ENCODE measurements at regions not wholly inside any gene's neighbourhood (a gene's known extent, or its start where the extent isn't known, plus 50 kb on each side); places are given as distances from the start of the nearest gene placed in this dataset.

DNA sequence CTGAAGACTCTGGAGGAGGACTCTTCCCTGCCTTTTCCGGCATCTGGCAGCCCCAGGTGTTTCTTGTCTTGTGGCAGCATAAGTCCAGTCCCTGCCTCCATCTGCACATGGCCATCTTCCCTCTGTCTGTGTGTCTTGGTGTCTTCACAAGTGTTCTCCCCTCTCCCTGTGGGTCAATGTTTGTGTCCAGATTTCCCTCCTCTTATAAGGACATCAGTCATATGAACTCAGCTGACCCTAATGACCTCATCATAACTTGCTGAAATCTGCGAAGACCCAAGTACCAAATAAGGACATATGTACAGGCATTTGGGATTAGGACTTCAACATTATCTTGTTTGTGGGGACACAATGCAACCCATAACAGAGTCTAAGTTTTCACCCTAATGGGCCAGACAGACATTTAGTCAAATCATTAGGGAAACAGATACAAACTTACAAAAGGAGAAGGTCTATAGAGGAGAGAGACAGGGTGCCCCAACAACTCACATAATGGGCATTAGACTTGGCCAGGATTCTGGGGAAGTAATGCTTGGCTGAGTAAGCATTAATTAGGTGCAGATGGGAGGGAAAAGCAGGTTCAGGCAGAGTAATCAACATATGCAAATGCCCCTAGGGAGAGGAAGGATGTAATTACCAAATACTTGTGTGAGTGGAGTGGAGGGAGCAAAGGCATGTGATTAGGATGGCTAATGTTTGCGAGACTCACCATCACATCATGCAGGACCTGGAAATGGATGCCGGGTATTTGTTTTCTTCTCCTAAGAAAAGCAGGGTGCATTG, 372.8 kb upstream of the TBL1XR1 start:
- DNase-seq (ENCODE audit: low spot score) = no peak

DNA sequence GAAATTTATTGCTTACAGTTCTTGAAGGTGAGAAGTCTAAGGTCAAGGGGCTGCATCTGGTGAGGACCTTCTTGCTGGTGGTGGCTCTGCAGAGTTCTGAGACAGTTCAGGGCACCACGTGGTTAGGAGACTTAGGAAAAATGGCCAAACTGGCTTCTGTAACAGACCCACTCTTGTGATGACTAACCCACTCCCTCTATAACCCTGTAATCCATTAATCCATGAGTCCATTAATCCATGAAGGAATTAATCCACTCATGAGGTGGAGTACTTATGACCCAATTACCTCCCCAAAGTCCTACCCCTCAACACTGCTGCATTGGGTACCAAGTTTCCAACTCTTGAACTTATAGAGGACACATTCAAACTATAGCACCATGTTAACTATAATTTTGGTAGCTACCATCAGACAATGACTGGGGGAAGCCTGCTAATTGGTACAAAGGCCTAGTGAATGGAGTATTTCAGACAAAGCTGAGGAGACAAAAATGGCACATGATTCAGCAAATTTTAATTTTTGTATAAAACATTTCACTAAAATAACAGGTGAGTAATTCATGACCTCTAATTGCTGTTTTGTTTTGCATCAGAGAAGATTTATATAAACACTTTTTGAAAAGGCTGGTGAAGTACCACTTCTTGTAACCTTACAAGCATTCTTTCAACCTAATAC, 374.1 kb upstream of the TBL1XR1 start:
- no peak for DNase-seq (ENCODE audit: low spot score)

DNA sequence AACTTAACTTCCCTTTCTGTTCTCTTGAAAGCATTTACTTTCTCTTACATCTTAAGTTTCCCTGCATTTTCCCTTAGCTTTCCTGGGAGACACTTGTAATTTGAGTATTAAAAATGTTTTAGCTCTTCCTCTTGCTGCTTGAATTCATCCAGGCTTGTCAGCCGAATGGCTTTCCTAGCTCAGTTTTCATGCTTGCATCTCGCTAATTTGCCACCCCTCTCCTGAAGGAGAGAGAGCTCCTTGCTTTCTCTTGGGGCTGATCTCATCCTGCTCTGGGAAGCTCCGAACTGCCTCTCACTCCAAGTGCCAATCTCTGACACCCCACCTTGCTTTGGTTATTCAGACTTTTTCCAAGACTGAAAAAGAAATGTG, 374.6 kb upstream of the TBL1XR1 start:
- no peak for DNase-seq (ENCODE audit: low spot score)

DNA sequence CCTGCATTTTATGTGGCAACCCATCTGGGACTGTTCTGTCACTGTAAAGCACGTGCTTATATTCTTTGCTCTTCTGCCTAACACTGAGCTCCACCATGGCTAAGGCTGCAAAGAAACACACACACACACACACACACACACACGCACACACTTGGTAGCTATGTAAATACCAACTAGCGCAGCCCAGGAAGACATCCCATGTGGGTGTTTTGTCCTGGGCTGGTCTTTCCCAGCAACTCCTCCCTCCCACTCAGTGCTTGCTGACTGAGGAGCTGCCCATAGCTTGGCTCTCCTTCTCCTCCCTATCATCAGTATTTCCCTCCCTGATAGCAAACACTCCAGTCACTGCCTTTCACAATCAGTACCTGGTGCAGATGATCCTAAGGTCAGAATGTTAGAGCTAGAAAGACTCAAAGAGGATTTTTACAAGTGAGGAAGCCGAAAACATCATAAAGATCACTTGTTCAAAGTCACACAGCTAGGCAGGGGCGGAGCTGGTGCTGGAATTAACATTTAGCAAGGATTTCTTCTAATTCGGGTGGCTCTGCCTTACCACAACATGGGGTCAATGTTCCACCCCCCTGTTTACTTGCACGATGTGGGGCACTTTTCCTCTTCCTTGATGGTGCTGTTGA, 377.1 kb upstream of the TBL1XR1 start:
- no peak for DNase-seq (ENCODE audit: low spot score)

DNA sequence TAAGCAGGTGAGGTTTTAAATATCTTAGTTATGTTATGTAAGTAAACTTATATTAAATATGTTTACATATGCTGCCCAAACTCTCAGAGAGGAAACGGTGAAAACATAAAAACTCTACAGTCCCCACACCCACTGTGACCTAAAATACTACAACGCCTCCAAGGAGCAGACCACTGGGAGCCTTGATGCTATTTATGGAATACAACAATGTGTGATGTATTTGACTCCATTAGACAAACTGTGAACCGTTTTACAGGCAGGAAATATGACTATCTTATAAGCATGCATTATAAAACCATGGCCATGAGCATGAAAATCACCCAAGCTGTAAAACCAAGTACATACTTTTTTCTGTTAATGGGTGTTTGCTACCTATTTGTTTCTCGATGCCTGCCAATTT, 379.5 kb upstream of the TBL1XR1 start:
- DNase-seq (ENCODE audit: low spot score) = peak; percentile 56

DNA sequence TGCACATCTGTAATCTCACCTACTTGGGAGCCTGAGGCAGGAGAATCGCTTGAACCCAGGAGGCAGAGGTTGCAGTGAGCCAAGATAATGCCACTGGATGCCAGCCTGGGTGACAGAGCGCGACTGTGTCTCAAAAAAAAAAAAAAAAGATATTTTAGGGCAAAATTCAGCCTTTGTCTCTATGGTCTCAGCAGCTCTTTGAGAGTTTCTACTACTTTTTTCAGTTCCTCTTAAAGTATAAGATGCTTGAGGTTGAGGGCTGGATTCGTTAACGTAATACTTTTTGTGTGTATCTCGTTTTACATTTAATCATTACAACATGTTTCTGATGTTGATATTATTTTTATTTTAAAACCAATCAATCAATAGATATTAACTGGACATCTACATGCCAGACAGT, 381.2 kb upstream of the TBL1XR1 start:
- no peak for DNase-seq (ENCODE audit: low spot score)

DNA sequence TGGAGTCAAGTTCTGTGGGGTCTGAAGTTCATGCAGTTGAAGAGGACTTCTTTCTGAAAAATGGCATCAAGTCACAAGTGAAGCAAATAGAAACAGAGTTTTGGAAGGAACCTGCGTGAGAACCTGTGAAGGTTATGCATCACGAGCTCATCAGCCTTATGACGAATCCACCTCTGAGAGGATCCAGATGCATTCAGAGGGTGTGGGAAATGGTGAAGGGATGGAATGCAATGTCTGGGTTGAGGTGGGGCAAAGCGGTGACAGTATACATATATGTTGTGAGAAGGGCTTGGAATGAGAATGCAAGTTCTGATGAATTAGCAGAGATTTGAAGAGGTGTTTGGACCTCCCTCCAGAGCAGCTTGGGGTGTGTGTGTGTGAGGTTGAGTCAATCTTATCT, 382.1 kb upstream of the TBL1XR1 start:
- DNase-seq (ENCODE audit: low spot score) = no peak

DNA sequence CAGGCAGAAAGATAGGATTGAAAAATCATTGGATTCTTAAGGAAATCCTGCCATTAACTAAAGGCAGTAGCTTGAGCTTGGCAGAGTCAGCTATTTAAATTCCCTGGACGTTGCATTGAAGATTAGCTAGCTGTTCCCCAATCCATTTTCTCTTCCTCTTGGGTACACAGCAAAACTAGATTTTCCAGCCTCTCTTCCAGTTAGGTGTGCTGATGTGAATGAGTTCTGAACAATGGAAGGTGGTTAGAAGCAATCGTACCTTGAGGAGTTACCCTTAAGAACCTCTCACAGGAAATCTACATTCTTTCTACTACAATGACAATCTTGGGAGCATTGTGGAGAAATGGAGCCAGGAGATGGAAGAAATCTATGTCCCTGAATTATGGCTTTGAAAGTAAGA, 383.2 kb upstream of the TBL1XR1 start:
- DNase-seq (ENCODE audit: low spot score) = no peak

DNA sequence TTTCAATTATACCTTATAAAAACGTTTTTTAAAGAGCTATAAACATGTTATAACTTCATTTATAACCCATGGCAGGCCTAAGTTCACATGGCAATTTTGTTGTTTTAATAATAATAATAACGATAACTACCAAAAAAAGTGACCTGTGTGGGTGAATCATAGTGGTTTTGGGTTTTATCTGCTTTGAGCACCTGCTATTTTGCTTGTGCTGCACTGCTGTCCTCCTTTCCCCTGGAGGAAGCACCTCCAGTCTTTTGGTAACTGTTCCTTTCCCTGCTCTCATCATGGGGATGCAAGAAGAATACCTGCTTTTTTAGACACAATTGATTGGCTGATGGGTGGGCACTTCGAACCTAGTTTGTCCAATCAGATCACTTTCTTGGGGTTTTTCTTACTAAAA, 388.0 kb upstream of the TBL1XR1 start:
- no peak for DNase-seq (ENCODE audit: low spot score)

DNA sequence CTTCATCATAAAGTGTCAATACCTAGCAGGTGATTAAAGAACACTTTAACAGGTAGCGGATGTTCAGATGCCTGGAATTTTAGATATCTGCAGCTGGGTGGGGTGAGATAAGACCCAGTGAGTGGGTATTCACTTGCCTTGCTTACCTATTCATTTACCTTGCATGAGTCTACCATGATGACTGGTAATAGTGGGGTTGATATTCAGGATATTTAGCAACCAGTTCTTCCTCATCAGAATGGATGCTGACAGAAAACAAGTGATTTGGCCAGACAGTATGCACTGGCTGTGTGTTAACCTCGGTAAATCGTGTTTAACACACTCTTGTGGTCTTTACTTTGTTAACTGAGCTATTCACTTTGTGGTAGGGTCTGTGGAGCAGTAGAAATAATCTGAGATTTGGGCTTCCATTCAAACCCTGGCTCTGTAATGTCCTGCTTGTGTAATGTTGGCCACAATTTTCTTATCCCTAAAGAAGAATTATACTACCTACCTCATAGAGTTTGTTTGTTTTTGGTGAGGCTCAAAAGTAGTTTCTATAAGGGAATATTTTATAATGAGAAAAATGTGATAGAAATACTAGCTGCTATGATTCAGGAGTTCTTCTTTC, 391.9 kb upstream of the TBL1XR1 start:
- DNase-seq (ENCODE audit: low spot score) = no peak

DNA sequence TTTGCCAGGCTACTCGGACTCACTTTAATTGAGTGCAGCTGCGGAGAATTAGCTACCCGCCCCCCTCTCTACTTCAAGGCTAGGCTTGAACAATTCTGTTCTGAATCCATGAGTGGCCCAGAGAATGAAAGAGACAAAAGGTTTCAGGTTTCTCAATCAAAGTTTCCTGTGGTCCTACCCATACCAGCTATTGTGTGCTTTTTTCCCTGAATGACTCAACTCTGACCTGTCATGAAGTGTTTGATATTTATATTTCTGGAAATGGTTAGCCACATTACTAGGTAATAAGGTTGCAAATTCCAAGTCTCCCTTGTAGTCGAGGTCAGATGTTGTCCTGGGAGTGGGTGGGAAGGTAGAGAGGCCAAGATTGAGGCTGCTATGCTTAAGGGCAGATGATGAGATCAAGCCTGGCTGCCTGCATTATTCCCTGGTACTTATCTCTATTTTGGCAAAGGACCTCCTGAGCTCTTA, 392.7 kb upstream of the TBL1XR1 start:
- peak; percentile 67 for DNase-seq (ENCODE audit: low spot score)

DNA sequence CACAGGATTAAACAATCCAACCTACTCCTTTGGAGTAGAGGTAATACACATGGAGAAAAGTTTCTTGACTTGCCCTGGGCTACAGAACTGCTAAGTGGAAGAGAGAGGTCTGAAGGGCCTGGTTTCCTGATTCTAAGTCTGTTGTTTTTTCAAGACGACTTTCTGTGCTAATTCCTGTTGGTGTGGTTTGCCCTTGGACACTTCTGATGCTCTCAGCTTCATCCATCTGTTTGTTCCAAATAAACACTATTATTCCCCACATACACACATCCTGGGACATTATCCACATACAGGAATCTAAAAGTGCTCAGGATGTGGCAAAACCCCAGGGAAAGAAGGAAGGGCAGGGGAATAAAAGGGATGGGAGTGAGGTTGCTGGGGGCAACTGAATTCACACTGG, 393.5 kb upstream of the TBL1XR1 start:
- DNase-seq (ENCODE audit: low spot score) = no peak

DNA sequence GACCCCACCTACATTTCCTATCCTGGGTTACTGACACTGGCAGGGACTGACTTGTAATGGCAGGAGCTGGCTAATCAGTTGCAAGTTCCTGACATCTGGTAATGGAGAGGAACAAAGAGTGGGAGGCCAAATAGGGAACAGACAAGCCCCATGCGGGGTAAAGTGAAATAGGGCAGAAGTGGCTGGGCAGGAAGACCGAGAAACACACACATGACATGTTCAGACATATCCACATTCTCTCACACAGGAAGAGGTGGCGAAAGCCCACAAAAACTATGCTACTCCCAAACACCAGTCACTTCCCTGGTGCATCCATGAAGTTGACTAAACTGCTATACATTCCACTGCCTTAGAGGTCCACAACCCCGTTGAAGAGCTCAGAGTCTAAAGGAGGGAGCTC, 394.1 kb upstream of the TBL1XR1 start:
- DNase-seq (ENCODE audit: low spot score) = no peak

DNA sequence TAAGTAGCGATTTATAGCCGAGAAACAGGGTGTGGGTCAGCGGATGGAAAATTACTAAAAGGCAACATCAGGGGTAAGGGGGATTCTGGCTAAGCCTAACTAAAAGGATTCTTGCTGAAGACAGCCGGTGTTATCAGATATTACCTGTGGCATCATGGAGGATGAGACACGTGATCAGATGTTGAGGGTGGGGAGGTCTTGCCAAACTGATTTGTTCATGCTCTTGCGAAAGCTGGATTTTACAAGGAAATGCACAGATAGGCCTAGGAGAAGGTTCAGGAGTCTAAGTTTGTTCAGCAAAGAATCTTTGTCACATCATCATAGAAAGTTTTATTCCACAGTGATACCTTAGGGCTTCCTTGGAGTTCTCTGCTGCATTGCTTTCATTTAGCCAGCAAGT, 396.8 kb upstream of the TBL1XR1 start:
- DNase-seq (ENCODE audit: low spot score) = no peak

DNA sequence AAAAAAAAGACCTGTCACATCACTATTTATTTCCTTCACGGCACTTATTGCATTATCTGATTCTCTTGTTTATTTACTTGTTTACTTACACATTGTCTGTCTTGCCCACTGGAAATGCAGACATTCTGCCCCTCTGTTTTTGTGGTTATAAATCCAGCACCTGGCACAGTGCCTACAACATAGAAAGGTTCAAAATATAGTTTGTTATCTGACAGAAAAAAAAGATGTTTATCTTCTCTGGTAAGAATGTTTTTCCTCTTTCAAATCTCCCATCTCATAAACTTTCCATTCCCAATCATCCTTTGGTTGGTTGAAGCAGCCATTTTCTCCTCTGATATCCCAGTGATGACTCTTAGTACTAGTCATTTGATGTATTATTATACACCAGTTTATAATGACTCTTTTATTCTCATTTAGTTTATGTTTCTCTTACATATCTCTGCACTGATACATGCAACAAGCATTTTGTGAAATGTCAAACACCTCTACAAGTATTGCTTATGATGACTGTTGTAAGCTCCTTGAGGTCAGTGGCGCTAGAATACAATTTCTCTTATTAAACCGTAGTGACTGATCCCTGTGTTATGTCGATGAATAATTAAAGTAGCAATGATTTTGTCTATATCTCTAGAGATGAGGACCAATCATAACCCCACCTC, 398.4 kb upstream of the TBL1XR1 start:
- DNase-seq (ENCODE audit: low spot score) = no peak

DNA sequence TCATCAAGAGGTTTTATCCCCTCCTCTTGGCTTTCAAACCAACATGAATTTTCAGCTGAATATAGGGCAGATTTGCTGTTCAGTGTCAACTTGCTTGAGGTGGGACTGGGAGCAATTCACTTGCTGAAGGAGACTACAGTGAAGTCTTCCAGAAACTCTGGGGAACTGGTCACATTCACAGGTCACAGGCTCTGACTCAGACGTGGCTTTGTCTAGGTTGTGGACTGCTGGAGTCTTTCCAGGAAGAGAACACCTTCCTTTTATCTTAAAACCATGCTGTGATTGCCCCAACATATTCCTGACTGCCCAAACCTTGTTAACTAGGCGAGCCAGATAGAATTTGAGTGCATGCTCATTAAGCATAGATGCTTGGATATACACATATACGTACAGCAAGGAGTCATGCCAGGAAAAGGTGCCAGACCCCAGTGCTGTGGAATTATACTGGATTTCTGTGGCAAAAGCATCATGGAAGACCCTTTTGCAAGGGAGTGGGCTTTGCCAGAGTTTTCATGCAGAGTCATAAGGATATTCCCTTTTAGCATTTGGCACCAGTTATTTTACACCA, 399.1 kb upstream of the TBL1XR1 start:
- DNase-seq (ENCODE audit: low spot score) = peak; percentile 37

DNA sequence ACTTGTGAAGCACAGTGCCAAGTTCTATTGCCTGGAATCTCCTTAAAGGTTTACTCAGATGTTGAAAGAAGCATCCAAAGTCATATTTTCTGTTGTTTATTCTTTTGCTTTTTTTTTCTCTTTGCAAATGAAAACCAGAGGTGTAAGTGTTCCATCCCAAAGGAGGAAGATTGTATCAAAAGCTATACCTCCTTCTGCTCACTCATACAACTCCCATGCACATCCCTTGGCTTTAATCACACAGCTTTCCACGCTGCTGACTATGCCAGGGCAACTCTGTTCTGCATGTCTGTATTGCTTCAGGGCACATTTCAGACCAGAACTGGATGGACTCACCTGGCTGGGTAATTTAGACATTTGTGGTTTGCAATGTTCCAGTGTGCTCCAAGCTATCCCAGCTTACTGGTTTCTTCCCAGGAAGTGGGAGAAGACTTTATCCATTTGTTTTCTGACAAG, 399.6 kb upstream of the TBL1XR1 start:
- DNase-seq (ENCODE audit: low spot score) = no peak

DNA sequence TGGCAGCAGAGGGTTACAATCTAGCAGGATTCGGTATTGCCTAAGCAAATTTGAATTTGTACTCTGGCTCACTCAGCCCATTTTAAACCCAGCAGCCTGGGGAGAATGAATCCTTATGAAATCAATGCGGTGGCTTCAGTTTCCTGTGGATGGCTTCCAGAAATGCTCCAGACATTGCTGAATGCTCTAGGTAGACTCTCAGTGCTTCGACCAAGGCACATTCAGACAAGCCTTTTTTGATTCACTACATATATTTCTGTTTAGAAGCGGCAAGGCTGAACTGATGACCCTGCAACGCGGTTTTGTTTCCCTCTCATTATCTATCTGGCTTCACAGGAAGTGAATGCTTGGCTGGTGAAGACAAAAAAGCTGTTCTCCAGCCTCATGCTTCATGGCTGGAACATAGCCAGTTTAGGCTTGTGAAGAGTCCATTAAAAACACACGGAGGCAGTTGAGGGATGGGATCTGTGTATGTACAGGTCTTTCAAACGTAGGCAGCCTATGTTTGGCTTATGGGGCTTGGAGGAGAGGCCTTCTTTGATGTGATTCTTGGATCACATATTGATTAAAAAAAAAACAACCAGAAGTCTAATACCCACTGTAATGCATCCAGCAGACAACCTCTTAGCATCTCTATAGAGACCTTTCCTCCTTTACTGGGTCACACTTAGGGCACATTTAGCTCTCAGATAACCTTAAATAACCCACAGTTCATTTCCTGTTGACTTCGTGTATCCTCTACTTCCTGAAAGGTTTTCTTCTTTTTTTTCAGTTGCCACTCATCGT, 400.2 kb upstream of the TBL1XR1 start:
- peak; percentile 32 for DNase-seq (ENCODE audit: low spot score)

DNA sequence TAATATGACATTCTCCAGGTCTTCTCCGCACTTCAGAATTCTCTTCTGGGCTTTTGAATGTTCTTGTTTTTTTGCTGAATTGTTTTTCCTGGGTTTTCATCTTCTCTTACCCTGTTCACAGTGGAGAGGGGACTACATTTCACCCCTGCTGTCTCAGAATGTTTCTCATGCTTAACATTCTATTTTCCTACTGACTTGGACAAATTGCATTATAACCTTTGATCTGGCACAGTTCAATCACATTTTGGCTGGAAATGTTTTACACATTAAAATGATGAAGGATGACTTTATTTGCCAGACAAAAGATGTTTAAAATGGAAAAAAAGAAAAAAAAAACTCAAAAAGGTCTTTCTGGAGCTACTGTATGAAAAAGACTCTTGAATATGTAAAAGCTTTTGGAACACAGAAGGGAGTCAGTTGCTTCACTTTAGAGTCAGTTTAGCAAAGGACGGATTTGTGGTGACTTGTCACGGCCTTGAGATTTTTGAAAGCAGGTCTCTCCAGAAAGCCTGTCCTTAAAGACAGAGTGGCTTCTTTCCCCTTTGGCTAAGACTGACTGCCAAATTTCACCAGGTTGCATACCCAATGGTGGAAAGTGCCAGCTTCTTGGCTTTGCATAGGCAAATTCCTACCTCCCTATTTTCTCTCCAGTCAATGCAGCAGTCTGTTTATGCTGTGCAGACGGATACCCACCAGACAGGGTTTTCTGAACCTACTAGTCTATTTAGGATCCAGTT, 401.0 kb upstream of the TBL1XR1 start:
- DNase-seq (ENCODE audit: low spot score) = no peak

DNA sequence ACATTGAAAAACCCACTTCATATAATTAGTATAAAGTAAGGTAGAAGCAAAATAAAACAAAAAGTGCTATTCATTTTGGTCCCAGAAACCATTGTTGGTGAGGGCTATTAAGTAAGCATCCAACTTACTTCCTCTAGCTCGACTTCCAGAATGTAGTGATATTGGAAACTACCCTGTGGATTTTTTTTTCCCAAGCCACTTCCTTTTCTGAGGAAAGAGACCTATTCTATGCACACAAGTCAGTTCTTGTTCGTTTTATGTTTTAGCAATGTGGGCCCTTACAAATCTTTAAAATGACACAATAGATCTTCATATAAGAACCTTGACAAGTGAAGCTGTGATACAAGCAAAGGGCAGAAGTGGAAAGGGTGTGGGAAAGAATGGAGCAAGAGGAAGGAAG, 402.0 kb upstream of the TBL1XR1 start:
- DNase-seq (ENCODE audit: low spot score) = no peak
